SK-N-SH (cell line): ENCODE measurements at regions not wholly inside any gene's neighbourhood (a gene's known extent, or its start where the extent isn't known, plus 50 kb on each side); places are given as distances from the start of the nearest gene placed in this dataset.

Experiments
- CTCF ChIA-PET: fragments of 300-600, 350-600 bp; formaldehyde crosslinking; extraction: SDS; loops from one replicate; lab custom pipeline; 2021; lab: Yijun Ruan, JAX
- POLR2A ChIA-PET: fragments of 350-600 bp; sonication (Branson Sonifier 250); formaldehyde crosslinking; extraction: SDS; loops from one replicate; lab custom pipeline; 2020; ENCODE audit warnings: antibody characterized with exemption, inconsistent platforms; lab: Yijun Ruan, JAX
- DNase-seq: peaks from one replicate; pipeline ENCODE4 v3.0.0; 2012
- H2AFZ ChIP-seq: fragments of 200-600 bp; sonication (generic); 2 replicates; pipeline ENCODE4 v1.8.1; 2016; ENCODE audit warnings: antibody characterized with exemption, mild to moderate bottlenecking, low read depth
- H3F3A ChIP-seq: fragments of 200-600 bp; sonication (generic); replicated peaks from 2 replicates; pipeline ENCODE3; 2016; ENCODE audit warnings: antibody characterized with exemption, mild to moderate bottlenecking; ENCODE audit not compliant: insufficient read depth
- H3K27ac ChIP-seq, 2 experiments: fragments of 200-500 bp in 1 of 2; fragments of 200-600 bp in 1 of 2; sonication (Bioruptor generic) in 1 of 2; sonication (generic), shearing (Covaris generic) in 1 of 2; 2 replicates each; pipeline versions ENCODE4 v1.5.1 to v1.6.1; 2014 to 2016; ENCODE audit warnings: low read depth in 2 of 2, inconsistent platforms in 1 of 2, low read length in 1 of 2, mild to moderate bottlenecking in 1 of 2, mixed read lengths in 1 of 2
- H3K27me3 ChIP-seq: fragments of 200-600 bp; sonication (generic), shearing (Covaris generic); 2 replicates; pipeline ENCODE4 v1.6.1; 2016; ENCODE audit warnings: mixed run types; ENCODE audit not compliant: insufficient read depth
- H3K36me3 ChIP-seq, 2 experiments: fragments of 200-500 bp in 1 of 2; fragments of 200-600 bp in 1 of 2; sonication (Bioruptor generic) in 1 of 2; sonication (generic) in 1 of 2; replicated peaks in 1 of 2; 2 replicates each; pipeline versions ENCODE3 to v1.5.1; 2014 to 2016; ENCODE audit warnings: low read length in 1 of 2, mild to moderate bottlenecking in 1 of 2; ENCODE audit not compliant: insufficient read depth in 2 of 2, control insufficient read depth in 1 of 2
- H3K4me1 ChIP-seq, 2 experiments: fragments of 200-500 bp in 1 of 2; fragments of 200-600 bp in 1 of 2; sonication (Bioruptor generic) in 1 of 2; sonication (generic), shearing (Covaris generic) in 1 of 2; 2 replicates each; pipeline versions ENCODE4 v1.5.1 to v1.6.1; 2014 to 2016; ENCODE audit warnings: low read depth in 1 of 2, low read length in 1 of 2, mixed run types in 1 of 2; ENCODE audit not compliant: insufficient read depth in 2 of 2, control insufficient read depth in 1 of 2
- H3K4me2 ChIP-seq: fragments of 200-600 bp; sonication (generic), shearing (Covaris generic); 2 replicates; pipeline ENCODE4 v1.6.1; 2017; ENCODE audit warnings: mixed run types
- H3K4me3 ChIP-seq, 2 experiments: fragments of 200-500 bp in 1 of 2; fragments of 200-600 bp in 1 of 2; sonication (Bioruptor generic) in 1 of 2; sonication (generic), shearing (Covaris generic) in 1 of 2; 2 replicates each; pipeline versions ENCODE4 v1.5.1 to v1.8.1; 2014 to 2016; ENCODE audit warnings: low read depth in 2 of 2, inconsistent platforms in 1 of 2, low read length in 1 of 2, mild to moderate bottlenecking in 1 of 2, mixed read lengths in 1 of 2, moderate library complexity in 1 of 2
- H3K79me2 ChIP-seq: fragments of 200-600 bp; sonication (generic); 2 replicates; pipeline ENCODE4 v1.8.1; 2017; ENCODE audit warnings: mild to moderate bottlenecking; ENCODE audit not compliant: insufficient read depth
- H3K9ac ChIP-seq: fragments of 200-600 bp; sonication (generic); 2 replicates; pipeline ENCODE4 v1.6.1; 2017; ENCODE audit warnings: mixed run types
- H3K9me2 ChIP-seq: fragments of 200-600 bp; sonication (generic); 2 replicates; pipeline ENCODE4 v1.6.1; 2017; ENCODE audit warnings: mixed run types
- H3K9me3 ChIP-seq: fragments of 200-600 bp; sonication (generic); 2 replicates; pipeline ENCODE4 v1.6.1; 2017; ENCODE audit warnings: mixed run types, mild to moderate bottlenecking, moderate library complexity
- H4K20me1 ChIP-seq: fragments of 200-600 bp; sonication (generic); 2 replicates; pipeline ENCODE4 v1.6.1; 2017; ENCODE audit warnings: mild to moderate bottlenecking, mixed run types; ENCODE audit not compliant: insufficient read depth
- CHD2 ChIP-seq: fragments of 150-350 bp; IDR thresholded peaks from 2 replicates; pipeline ENCODE4 v1.6.1; 2018; ENCODE audit warnings: low read length; ENCODE audit not compliant: partially characterized antibody
- ELF1 ChIP-seq: IDR thresholded peaks from 2 replicates; pipeline ENCODE4 v1.4.0; 2012
- EP300 ChIP-seq, 2 experiments: IDR thresholded peaks; 2 replicates each; pipeline versions ENCODE4 v1.4.0 to v1.6.1; 2012; ENCODE audit warnings: borderline replicate concordance in 1 of 2, low read depth in 1 of 2, low read length in 1 of 2
- EZH2phosphoT487 ChIP-seq: fragments of 200-600 bp; sonication (generic); IDR thresholded peaks from 2 replicates; pipeline ENCODE4 v1.6.1; 2017; ENCODE audit warnings: low read depth, mixed run types, mild to moderate bottlenecking, antibody characterized with exemption, moderate library complexity, borderline replicate concordance
- FOXJ3 ChIP-seq: sonication (generic); formaldehyde crosslinking; IDR thresholded peaks from 2 replicates; pipeline ENCODE4 v1.5.1; 2020; ENCODE audit warnings: mild to moderate bottlenecking, missing genetic modification reagents
- FOXM1 ChIP-seq: IDR thresholded peaks from 2 replicates; pipeline ENCODE4 v1.4.0; 2012; ENCODE audit warnings: low read depth, mild to moderate bottlenecking
- GABPA ChIP-seq: IDR thresholded peaks from 2 replicates; pipeline ENCODE4 v1.4.0; 2012; ENCODE audit warnings: low read depth, mild to moderate bottlenecking
- GATA2 ChIP-seq: sonication (generic); formaldehyde crosslinking; IDR thresholded peaks from 2 replicates; pipeline ENCODE4 v1.5.0; 2020; ENCODE audit warnings: mild to moderate bottlenecking, missing genetic modification reagents
- IRF3 ChIP-seq: fragments of 150-350 bp; IDR thresholded peaks from 2 replicates; pipeline ENCODE4 v1.6.1; 2016; ENCODE audit warnings: mild to moderate bottlenecking, low read depth, low read length
- JUND ChIP-seq: IDR thresholded peaks from 2 replicates; pipeline ENCODE4 v1.4.0; 2012
- NFIC ChIP-seq: IDR thresholded peaks from 2 replicates; pipeline ENCODE4 v1.4.0; 2012; ENCODE audit warnings: borderline replicate concordance
- NRF1 ChIP-seq: IDR thresholded peaks from 2 replicates; pipeline ENCODE4 v1.6.1; 2012; ENCODE audit warnings: low read depth, mild to moderate bottlenecking, low read length
- POLR2AphosphoS5 ChIP-seq: IDR thresholded peaks from 2 replicates; pipeline ENCODE4 v1.6.1; 2012; ENCODE audit warnings: low read depth, low read length
- RAD21 ChIP-seq: IDR thresholded peaks from 2 replicates; pipeline ENCODE4 v1.6.1; 2012; ENCODE audit warnings: mild to moderate bottlenecking, low read length
- SMC3 ChIP-seq: IDR thresholded peaks from 2 replicates; pipeline ENCODE4 v1.6.1; 2012; ENCODE audit warnings: low read depth, low read length, improper control_type of control experiment
- TAF1 ChIP-seq: IDR thresholded peaks from 2 replicates; pipeline ENCODE4 v1.6.1; 2012; ENCODE audit warnings: low read depth, mild to moderate bottlenecking, low read length, moderate library complexity, borderline replicate concordance
- TCF12 ChIP-seq: IDR thresholded peaks from 2 replicates; pipeline ENCODE4 v1.4.0; 2012
- TEAD4 ChIP-seq: IDR thresholded peaks from 2 replicates; pipeline ENCODE4 v1.4.0; 2012; ENCODE audit warnings: mild to moderate bottlenecking, borderline replicate concordance; ENCODE audit not compliant: insufficient read depth
- USF1 ChIP-seq: IDR thresholded peaks from 2 replicates; pipeline ENCODE4 v1.4.0; 2012; ENCODE audit warnings: low read depth, borderline replicate concordance
- YY1 ChIP-seq: IDR thresholded peaks from 2 replicates; pipeline ENCODE4 v1.4.0; 2012; ENCODE audit warnings: low read depth, mild to moderate bottlenecking
- WGBS: methylation state at CpG from one replicate; pipeline ENCODE4 v1.1.6; 2017; ENCODE audit warnings: low lambda C conversion rate; 5-methylcytosine and 5-hydroxymethylcytosine counted together
- TF ChIP-seq, protein P1 (sequence below): IDR thresholded peaks from 2 replicates; pipeline ENCODE4 v1.4.0; 2012; ENCODE audit warnings: low read depth, borderline replicate concordance
- TF ChIP-seq, protein P2 (sequence below): IDR thresholded peaks from 2 replicates; pipeline ENCODE4 v1.4.0; 2012; ENCODE audit warnings: low read depth

DNA sequence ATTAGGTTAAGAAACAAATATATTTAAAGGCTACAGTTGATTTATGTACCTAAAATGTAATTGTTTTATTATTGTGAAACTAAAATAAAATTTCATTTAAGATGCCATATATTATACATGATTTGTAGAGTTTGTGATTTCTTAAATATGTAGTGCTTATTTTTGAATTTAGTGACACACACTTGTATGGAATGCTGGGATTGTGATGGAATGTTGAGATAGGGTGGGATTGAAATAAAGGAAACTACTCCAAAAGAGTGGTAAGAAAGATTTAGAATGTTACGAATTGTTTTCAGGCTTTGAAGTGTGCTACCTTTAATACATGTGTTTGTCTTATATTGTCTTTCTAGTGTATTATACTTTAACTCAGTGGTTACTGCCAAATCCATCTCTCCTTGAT is 330.3 kb upstream of the PITX2 start:
- Histone ChIP-seq H3K4me2 (no peak overlapping the region), H3K27me3 (peaks cover 4% of the 10 kb centered on the region; the same call in 1 of the 2 replicates), H3K9ac (no peak overlapping the region), H3F3A (no peaks in the 10 kb centered on the region), H3K9me2 (no peaks in the 10 kb centered on the region), H3K9me3 (no peaks in the 10 kb centered on the region), H3K79me2 (no peaks in the 10 kb centered on the region), H3K4me3 (no peak overlapping the region), H3K4me1 (no peaks in the 10 kb centered on the region), H4K20me1 (no peaks in the 10 kb centered on the region), H3K36me3 (no peaks in the 10 kb centered on the region), H2AFZ (no peak overlapping the region), H3K27ac (no peak overlapping the region)
- no peak for TF ChIP-seq FOXJ3 (CRISPR knock-in tag)
- TF ChIP-seq EP300 (IDR thresholded peaks at IDR 0.05; ENCODE audit: borderline replicate concordance in 1 of 2, low read depth in 1 of 2, low read length in 1 of 2) = no peak
- no peak for TF ChIP-seq TCF12
- TF ChIP-seq, protein P1, sequence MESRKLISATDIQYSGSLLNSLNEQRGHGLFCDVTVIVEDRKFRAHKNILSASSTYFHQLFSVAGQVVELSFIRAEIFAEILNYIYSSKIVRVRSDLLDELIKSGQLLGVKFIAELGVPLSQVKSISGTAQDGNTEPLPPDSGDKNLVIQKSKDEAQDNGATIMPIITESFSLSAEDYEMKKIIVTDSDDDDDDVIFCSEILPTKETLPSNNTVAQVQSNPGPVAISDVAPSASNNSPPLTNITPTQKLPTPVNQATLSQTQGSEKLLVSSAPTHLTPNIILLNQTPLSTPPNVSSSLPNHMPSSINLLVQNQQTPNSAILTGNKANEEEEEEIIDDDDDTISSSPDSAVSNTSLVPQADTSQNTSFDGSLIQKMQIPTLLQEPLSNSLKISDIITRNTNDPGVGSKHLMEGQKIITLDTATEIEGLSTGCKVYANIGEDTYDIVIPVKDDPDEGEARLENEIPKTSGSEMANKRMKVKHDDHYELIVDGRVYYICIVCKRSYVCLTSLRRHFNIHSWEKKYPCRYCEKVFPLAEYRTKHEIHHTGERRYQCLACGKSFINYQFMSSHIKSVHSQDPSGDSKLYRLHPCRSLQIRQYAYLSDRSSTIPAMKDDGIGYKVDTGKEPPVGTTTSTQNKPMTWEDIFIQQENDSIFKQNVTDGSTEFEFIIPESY = no peak
- no peak for TF ChIP-seq GABPA
- TF ChIP-seq YY1 = no peak
- TF ChIP-seq CHD2 = no peak
- TF ChIP-seq USF1 = no peak
- no peak for TF ChIP-seq NRF1
- no peak for TF ChIP-seq GATA2 (CRISPR knock-in tag)
- no peak for TF ChIP-seq EZH2phosphoT487
- no peak for TF ChIP-seq NFIC
- no peak for TF ChIP-seq SMC3
- POLR2A ChIA-PET = no interaction called here
- CTCF ChIA-PET = no interaction called here
- 10% methylated on average over 1 of the region's 1 CpG for WGBS
- no peak for DNase-seq

- no peaks in the 10 kb centered on the region for H3K79me2 ChIP-seq
- no peak overlapping the region for H3K27ac ChIP-seq
- H3K9ac ChIP-seq = no peak overlapping the region
- no peak overlapping the region for H2AFZ ChIP-seq
- no peaks in the 10 kb centered on the region for H3K4me1 ChIP-seq
- H3K9me3 ChIP-seq = no peaks in the 10 kb centered on the region
- CTCF ChIA-PET = no interaction called here
- WGBS = 4% methylated on average over 4 of the region's 4 CpGs
- no peaks in the 10 kb centered on the region for H4K20me1 ChIP-seq
- TF ChIP-seq POLR2AphosphoS5 (no peak), JUND (no peak), GATA2 (CRISPR knock-in tag) (no peak), NRF1 (no peak), IRF3 (no peak), EP300 (IDR thresholded peaks at IDR 0.05; ENCODE audit: borderline replicate concordance in 1 of 2, low read depth in 1 of 2, low read length in 1 of 2) (no peak), FOXM1 (no peak), TAF1 (no peak), FOXJ3 (CRISPR knock-in tag) (no peak), USF1 (no peak), RAD21 (no peak), NFIC (no peak), ELF1 (no peak), TEAD4 (no peak)
- TF ChIP-seq, protein P2, sequence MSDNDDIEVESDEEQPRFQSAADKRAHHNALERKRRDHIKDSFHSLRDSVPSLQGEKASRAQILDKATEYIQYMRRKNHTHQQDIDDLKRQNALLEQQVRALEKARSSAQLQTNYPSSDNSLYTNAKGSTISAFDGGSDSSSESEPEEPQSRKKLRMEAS = no peak
- TF ChIP-seq, all 33 proteins: peak for 0
- Histone ChIP-seq H3F3A (no peaks in the 10 kb centered on the region), H3K4me2 (no peak overlapping the region), H3K36me3 (no peaks in the 10 kb centered on the region), H3K9me2 (no peaks in the 10 kb centered on the region), H3K4me3 (no peak overlapping the region), H3K27me3 (peaks cover 4% of the 10 kb centered on the region; the same call in 1 of the 2 replicates)
- POLR2A ChIA-PET = no interaction called here
- no peak for DNase-seq
Measured at GRCh38 chr4:110953898-110954297, 331.0 kb upstream of the PITX2 start.
